ENCODE measurements at regions not wholly inside any gene's neighbourhood (a gene's known extent, or its start where the extent isn't known, plus 50 kb on each side); places are given as distances from the start of the nearest gene placed in this dataset.

GRCh38 chr7:12107841-12108254 is 103.2 kb upstream of the TMEM106B start:
- Mint-ChIP-seq H3K9me3 (no peaks in the 10 kb centered on the region), H3K4me3 (no peak overlapping the region), H3K4me1 (peaks cover 7% of the 10 kb centered on the region), H3K27ac (no peak overlapping the region), H3K27me3 (ENCODE audit: insufficient read depth, low read depth, poor library complexity) (peaks cover 17% of the 10 kb centered on the region), H3K36me3 (ENCODE audit: low read depth) (no peaks in the 10 kb centered on the region)
- Histone ChIP-seq H3K4me2 (no peak overlapping the region), H3K4me3 (no peak overlapping the region), H3F3A (replicated peaks; ENCODE audit: low read depth) (no peaks in the 10 kb centered on the region), H3K27me3 (ENCODE audit: insufficient read depth) (peaks cover 25% of the 10 kb centered on the region), H3K36me3 (ENCODE audit: insufficient read depth) (no peaks in the 10 kb centered on the region), H2AFZ (no peak overlapping the region), H3K27ac (ENCODE audit: low read depth) (no peak overlapping the region), H4K20me1 (replicated peaks; ENCODE audit: insufficient read depth) (no peaks in the 10 kb centered on the region), H3K9me2 (ENCODE audit: insufficient read depth) (no peaks in the 10 kb centered on the region), H3K79me2 (replicated peaks; ENCODE audit: insufficient read depth) (no peaks in the 10 kb centered on the region), H3K4me1 (ENCODE audit: insufficient read depth) (peaks cover 5% of the 10 kb centered on the region; the same call in 1 of the 2 replicates)
- no peak for TF ChIP-seq ETS1 (IDR thresholded peaks at IDR 0.05)
- TF ChIP-seq CTCF (conservative IDR thresholded peaks at IDR 0.05; ENCODE audit: low read depth in 2 of 2), result no peak
- TF ChIP-seq STAT1 (IDR thresholded peaks at IDR 0.05; ENCODE audit: unreplicated experiment), result no peak
- TF ChIP-seq REST (IDR thresholded peaks at IDR 0.05; ENCODE audit: unreplicated experiment), result no peak
- TF ChIP-seq ZNF114 (CRISPR knock-in tag; IDR thresholded peaks at IDR 0.05), result no peak
- no peak for TF ChIP-seq NANOG (IDR thresholded peaks at IDR 0.05; ENCODE audit: borderline replicate concordance)
- TF ChIP-seq POLR2AphosphoS5 (IDR thresholded peaks at IDR 0.05; ENCODE audit: low read depth), result no peak
- no peak for TF ChIP-seq EZH2 (IDR thresholded peaks at IDR 0.05; ENCODE audit: low read depth, unreplicated experiment)
- no peak for TF ChIP-seq EZH2phosphoT487 (IDR thresholded peaks at IDR 0.05; ENCODE audit: unreplicated experiment)
- TF ChIP-seq CREB1 (CRISPR knock-in tag; IDR thresholded peaks at IDR 0.05; ENCODE audit: low read depth), result no peak
- TF ChIP-seq JUNB (IDR thresholded peaks at IDR 0.05; ENCODE audit: unreplicated experiment), result no peak
- no peak for TF ChIP-seq ZNF331 (CRISPR knock-in tag; IDR thresholded peaks at IDR 0.05; ENCODE audit: low read depth)
- no peak for TF ChIP-seq ZNF462 (CRISPR knock-in tag; IDR thresholded peaks at IDR 0.05)
- ATAC-seq (no peak), DNase-seq (ENCODE audit: low spot score) (no peak)
